GM12878 (cell line): ENCODE measurements at regions not wholly inside any gene's neighbourhood (a gene's known extent, or its start where the extent isn't known, plus 50 kb on each side); places are given as distances from the start of the nearest gene placed in this dataset.

ENCODE experiments used
- ATAC-seq: fragments of 200-7000 bp; cut with Tn5 transposase; 3 replicates; pipeline ENCODE4 v1.9.1; 2020; ENCODE audit warnings: mild to moderate bottlenecking, moderate library complexity
- BruUV-seq: library from RNA; stranded (reverse); fragments of 400-500 nt; replicated peaks from 2 replicates; lab custom pipeline; 2021; lab: Mats Ljungman, UMichigan
- CTCF ChIA-PET: fragments of 300-600 bp; sonication (Branson Sonifier 250); formaldehyde crosslinking; extraction: SDS; loops from one replicate; lab custom pipeline; 2021; ENCODE audit warnings: inconsistent platforms; lab: Yijun Ruan, JAX
- POLR2A ChIA-PET: fragments of 350-600 bp; formaldehyde crosslinking; extraction: SDS; loops from one replicate; lab custom pipeline; 2021; ENCODE audit warnings: inconsistent platforms; lab: Charles Lee
- RAD21 ChIA-PET: fragments of 300-600 bp; sonication (Branson Sonifier 250); formaldehyde crosslinking; loops from one replicate; lab custom pipeline; 2023; ENCODE audit warnings: antibody characterized with exemption; ENCODE audit not compliant: unreplicated experiment; lab: Charles Lee
- SMC1A ChIA-PET: fragments of 300-600 bp; sonication (Branson Sonifier 250); formaldehyde crosslinking; loops from one replicate; lab custom pipeline; 2023; ENCODE audit not compliant: unreplicated experiment, uncharacterized antibody; lab: Charles Lee
- DNase-seq: peaks from one replicate; pipeline ENCODE4 v3.0.0-alpha.2; 2011; ENCODE audit warnings: low read depth, low spot score
- FAIRE-seq: peaks from 3 replicates; lab custom pipeline; 2011; peaks lifted over from hg19 to GRCh38; lab: Jason Lieb, UNC
- H2AFZ ChIP-seq: 2 replicates; pipeline ENCODE4 v1.6.0; 2011; ENCODE audit warnings: low read depth, low read length, control low read depth; ENCODE audit not compliant: control insufficient read depth
- H3K27ac ChIP-seq: 2 replicates; pipeline ENCODE4 v1.5.1; 2011; ENCODE audit warnings: control low read depth; ENCODE audit not compliant: control insufficient read depth, insufficient read depth
- H3K27me3 ChIP-seq, 2 experiments: replicated peaks in 1 of 2; 2 replicates each; pipeline versions ENCODE4 v1.6.0 to v1.6.1; 2011; ENCODE audit warnings: low read length in 1 of 2; ENCODE audit not compliant: control insufficient read depth in 2 of 2, insufficient read depth in 2 of 2
- H3K36me3 ChIP-seq, 2 experiments: 2 replicates each; pipeline ENCODE4 v1.5.1; 2011; ENCODE audit warnings: low read length in 1 of 2; ENCODE audit not compliant: control insufficient read depth in 2 of 2, insufficient read depth in 2 of 2
- H3K4me1 ChIP-seq: 2 replicates; pipeline ENCODE4 v1.6.1; 2011; ENCODE audit warnings: mild to moderate bottlenecking, low read length, moderate library complexity, mixed read lengths; ENCODE audit not compliant: control insufficient read depth, insufficient read depth
- H3K4me2 ChIP-seq: 2 replicates; pipeline ENCODE4 v1.6.0; 2011; ENCODE audit warnings: control low read depth; ENCODE audit not compliant: control insufficient read depth, insufficient read depth
- H3K4me3 ChIP-seq: fragments of 200-600 bp; sonication (generic); 2 replicates; pipeline ENCODE4 v1.5.1; 2016
- H3K79me2 ChIP-seq: 2 replicates; pipeline ENCODE4 v1.6.0; 2011; ENCODE audit warnings: low read length; ENCODE audit not compliant: control insufficient read depth, insufficient read depth
- H3K9ac ChIP-seq: 2 replicates; pipeline ENCODE4 v1.8.0; 2011; ENCODE audit warnings: low read length, control low read depth, mixed read lengths; ENCODE audit not compliant: control insufficient read depth, insufficient read depth
- H3K9me3 ChIP-seq: replicated peaks from 3 replicates; pipeline ENCODE4 v1.5.1; 2011; ENCODE audit warnings: mild to moderate bottlenecking, low read length; ENCODE audit not compliant: control insufficient read depth, insufficient read depth
- H4K20me1 ChIP-seq: 2 replicates; pipeline ENCODE4 v1.6.0; 2011; ENCODE audit not compliant: control insufficient read depth, insufficient read depth
- HCFC1 ChIP-seq: fragments of 150-350 bp; IDR thresholded peaks from 2 replicates; pipeline ENCODE4 v1.6.1; 2014; ENCODE audit warnings: low read length
- NR2C1 ChIP-seq: fragments of 450-650 bp; IDR thresholded peaks from 2 replicates; pipeline ENCODE4 v1.6.1; 2017; ENCODE audit warnings: antibody characterized with exemption, mild to moderate bottlenecking, moderate library complexity
- WGBS: methylation state at CpG from one replicate; pipeline ENCODE4 v1.1.6; 2016; ENCODE audit warnings: low lambda C conversion rate; ENCODE audit not compliant: insufficient replicate concordance, insufficient coverage; ENCODE audit errors: missing lambda C conversion rate; 5-methylcytosine and 5-hydroxymethylcytosine counted together
- in situ Hi-C: fragments of 300-500 bp; cut with MboI; formaldehyde crosslinking; loops from 9 replicates; pipeline ENCODE4 v1.14.3; 2018; ENCODE audit warnings: mixed read lengths
- intact Hi-C: fragments of 100-400 bp; cut with micrococcal nuclease; formaldehyde crosslinking; loops from one replicate; pipeline ENCODE4 v1.14.2; 2022; ENCODE audit not compliant: unreplicated experiment
- TF ChIP-seq, protein P1 (sequence below): fragments of 450-650 bp; formaldehyde crosslinking; IDR thresholded peaks from 2 replicates; pipeline ENCODE4 v1.4.0; 2022; ENCODE audit warnings: mild to moderate bottlenecking, moderate library complexity
- TF ChIP-seq, protein P2 (sequence below): fragments of 450-650 bp; IDR thresholded peaks from 2 replicates; pipeline ENCODE4 v1.6.1; 2014; ENCODE audit warnings: mild to moderate bottlenecking
- TF ChIP-seq, protein P3 (sequence below): fragments of 450-650 bp; IDR thresholded peaks from 2 replicates; pipeline ENCODE4 v1.6.1; 2016; ENCODE audit warnings: mild to moderate bottlenecking

DNA sequence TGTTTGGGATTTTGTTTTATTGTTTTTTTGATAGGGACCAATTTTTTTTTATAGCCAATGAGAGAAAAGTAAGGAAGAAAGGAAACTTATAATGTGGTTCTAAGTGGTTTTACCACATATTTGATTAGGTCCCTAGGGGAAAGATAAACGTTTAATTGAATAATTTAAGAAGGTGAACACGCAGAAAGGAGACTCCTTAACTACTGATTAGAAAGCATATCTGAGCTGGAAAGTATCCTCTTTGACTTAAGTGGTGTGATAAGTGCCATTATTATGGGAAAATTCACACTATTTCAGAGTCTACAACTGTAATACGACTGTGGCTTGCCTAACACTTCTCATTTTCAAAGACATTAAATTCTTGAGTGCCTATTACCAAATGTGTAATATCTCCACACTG, 106.5 kb upstream of the GRAMD1B start:
- ChIA-PET CTCF (no interaction called here), POLR2A (interaction anchor here (0.6 kb wide), 1 partner anchor 112 kb away, joined by 4 read pairs; no protein-coding TSS in a partner anchor), RAD21 (no interaction called here), SMC1A (interaction anchor here (1.2 kb wide), 1 partner anchor 19 kb away, joined by 3 read pairs; no protein-coding TSS in a partner anchor)
- TF ChIP-seq, protein P1, sequence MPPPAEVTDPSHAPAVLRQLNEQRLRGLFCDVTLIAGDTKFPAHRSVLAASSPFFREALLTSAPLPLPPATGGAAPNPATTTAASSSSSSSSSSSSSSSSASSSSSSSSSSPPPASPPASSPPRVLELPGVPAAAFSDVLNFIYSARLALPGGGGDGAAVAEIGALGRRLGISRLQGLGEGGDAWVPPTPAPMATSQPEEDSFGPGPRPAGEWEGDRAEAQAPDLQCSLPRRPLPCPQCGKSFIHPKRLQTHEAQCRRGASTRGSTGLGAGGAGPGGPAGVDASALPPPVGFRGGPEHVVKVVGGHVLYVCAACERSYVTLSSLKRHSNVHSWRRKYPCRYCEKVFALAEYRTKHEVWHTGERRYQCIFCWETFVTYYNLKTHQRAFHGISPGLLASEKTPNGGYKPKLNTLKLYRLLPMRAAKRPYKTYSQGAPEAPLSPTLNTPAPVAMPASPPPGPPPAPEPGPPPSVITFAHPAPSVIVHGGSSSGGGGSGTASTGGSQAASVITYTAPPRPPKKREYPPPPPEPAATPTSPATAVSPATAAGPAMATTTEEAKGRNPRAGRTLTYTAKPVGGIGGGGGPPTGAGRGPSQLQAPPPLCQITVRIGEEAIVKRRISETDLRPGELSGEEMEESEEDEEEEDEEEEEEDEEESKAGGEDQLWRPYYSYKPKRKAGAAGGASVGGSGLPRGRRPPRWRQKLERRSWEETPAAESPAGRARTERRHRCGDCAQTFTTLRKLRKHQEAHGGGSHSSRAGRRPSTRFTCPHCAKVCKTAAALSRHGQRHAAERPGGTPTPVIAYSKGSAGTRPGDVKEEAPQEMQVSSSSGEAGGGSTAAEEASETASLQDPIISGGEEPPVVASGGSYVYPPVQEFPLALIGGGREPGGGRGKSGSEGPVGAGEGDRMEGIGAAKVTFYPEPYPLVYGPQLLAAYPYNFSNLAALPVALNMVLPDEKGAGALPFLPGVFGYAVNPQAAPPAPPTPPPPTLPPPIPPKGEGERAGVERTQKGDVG (CRISPR knock-in tag), result no peak
- TF ChIP-seq, protein P2, sequence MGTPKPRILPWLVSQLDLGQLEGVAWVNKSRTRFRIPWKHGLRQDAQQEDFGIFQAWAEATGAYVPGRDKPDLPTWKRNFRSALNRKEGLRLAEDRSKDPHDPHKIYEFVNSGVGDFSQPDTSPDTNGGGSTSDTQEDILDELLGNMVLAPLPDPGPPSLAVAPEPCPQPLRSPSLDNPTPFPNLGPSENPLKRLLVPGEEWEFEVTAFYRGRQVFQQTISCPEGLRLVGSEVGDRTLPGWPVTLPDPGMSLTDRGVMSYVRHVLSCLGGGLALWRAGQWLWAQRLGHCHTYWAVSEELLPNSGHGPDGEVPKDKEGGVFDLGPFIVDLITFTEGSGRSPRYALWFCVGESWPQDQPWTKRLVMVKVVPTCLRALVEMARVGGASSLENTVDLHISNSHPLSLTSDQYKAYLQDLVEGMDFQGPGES, result no peak
- TF ChIP-seq, protein P3, sequence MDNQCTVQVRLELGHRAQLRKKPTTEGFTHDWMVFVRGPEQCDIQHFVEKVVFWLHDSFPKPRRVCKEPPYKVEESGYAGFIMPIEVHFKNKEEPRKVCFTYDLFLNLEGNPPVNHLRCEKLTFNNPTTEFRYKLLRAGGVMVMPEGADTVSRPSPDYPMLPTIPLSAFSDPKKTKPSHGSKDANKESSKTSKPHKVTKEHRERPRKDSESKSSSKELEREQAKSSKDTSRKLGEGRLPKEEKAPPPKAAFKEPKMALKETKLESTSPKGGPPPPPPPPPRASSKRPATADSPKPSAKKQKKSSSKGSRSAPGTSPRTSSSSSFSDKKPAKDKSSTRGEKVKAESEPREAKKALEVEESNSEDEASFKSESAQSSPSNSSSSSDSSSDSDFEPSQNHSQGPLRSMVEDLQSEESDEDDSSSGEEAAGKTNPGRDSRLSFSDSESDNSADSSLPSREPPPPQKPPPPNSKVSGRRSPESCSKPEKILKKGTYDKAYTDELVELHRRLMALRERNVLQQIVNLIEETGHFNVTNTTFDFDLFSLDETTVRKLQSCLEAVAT, result no peak
- TF ChIP-seq HCFC1 (no peak), NR2C1 (no peak)
- FAIRE-seq (no peak), ATAC-seq (no peak), DNase-seq (no peak)
- Histone ChIP-seq H3K4me3 (no peak overlapping the region), H4K20me1 (no peaks in the 10 kb centered on the region), H2AFZ (no peak overlapping the region), H3K4me2 (no peak overlapping the region), H3K36me3 (no peaks in the 10 kb centered on the region), H3K9ac (no peak overlapping the region), H3K27me3 (no peaks in the 10 kb centered on the region), H3K9me3 (no peaks in the 10 kb centered on the region), H3K79me2 (no peaks in the 10 kb centered on the region), H3K27ac (no peak overlapping the region), H3K4me1 (no peaks in the 10 kb centered on the region)
- BruUV-seq, result no TSS peak
- in situ Hi-C loops, result no loop called here
- 2% methylated on average over 3 of the region's 3 CpGs for WGBS
- intact Hi-C loops, result no loop called here
